ENCODE measurements at regions not wholly inside any gene's neighbourhood (a gene's known extent, or its start where the extent isn't known, plus 50 kb on each side); places are given as distances from the start of the nearest gene placed in this dataset.
"Not testable (repeated sequence)": the region's sequence is repeated elsewhere in the genome, so short reads cannot be mapped to it uniquely, and the experiment has no call there.

DNA sequence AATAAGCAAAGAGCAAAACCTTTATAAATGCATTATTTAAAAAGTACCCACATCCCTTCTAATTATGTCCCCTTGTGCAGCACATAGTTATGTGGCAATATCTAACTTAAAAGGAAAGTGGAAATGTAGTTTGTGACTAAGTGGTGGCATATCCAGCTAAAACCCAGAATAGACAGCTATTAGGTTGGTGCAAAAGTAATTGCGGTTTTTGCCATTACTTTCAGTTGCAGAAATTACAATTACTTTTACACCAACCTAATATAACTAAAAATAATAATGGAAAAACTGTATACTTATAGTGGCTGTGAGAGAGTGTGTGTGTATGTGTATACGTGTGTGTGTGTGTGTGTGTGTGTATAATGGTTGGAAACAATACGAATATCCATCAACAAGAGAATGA is 1108.1 kb upstream of the CNTN5 start:
- TF ChIP-seq, protein P1, sequence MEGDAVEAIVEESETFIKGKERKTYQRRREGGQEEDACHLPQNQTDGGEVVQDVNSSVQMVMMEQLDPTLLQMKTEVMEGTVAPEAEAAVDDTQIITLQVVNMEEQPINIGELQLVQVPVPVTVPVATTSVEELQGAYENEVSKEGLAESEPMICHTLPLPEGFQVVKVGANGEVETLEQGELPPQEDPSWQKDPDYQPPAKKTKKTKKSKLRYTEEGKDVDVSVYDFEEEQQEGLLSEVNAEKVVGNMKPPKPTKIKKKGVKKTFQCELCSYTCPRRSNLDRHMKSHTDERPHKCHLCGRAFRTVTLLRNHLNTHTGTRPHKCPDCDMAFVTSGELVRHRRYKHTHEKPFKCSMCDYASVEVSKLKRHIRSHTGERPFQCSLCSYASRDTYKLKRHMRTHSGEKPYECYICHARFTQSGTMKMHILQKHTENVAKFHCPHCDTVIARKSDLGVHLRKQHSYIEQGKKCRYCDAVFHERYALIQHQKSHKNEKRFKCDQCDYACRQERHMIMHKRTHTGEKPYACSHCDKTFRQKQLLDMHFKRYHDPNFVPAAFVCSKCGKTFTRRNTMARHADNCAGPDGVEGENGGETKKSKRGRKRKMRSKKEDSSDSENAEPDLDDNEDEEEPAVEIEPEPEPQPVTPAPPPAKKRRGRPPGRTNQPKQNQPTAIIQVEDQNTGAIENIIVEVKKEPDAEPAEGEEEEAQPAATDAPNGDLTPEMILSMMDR (IDR thresholded peaks at IDR 0.05; ENCODE audit: extremely low read depth, low read depth, low read length), result no peak
- Histone ChIP-seq H3K27me3 (ENCODE audit: insufficient read depth, low read length) (no peaks in the 10 kb centered on the region), H3K27ac (ENCODE audit: low read depth, low read length) (no peak overlapping the region), H3K79me2 (ENCODE audit: insufficient read depth, low read length) (no peaks in the 10 kb centered on the region), H3K4me2 (ENCODE audit: insufficient read depth, low read length) (no peak overlapping the region), H3K9me3 (ENCODE audit: low read depth, low read length) (no peaks in the 10 kb centered on the region), H3K36me3 (ENCODE audit: insufficient read depth, low read length) (no peaks in the 10 kb centered on the region), H3K4me3 (ENCODE audit: insufficient read depth, low read length) (no peak overlapping the region), H4K20me1 (ENCODE audit: insufficient read depth, low read length) (no peaks in the 10 kb centered on the region), H3K4me1 (ENCODE audit: insufficient read depth, low read length) (no peaks in the 10 kb centered on the region), H2AFZ (ENCODE audit: low read length) (no peak overlapping the region)
- DNase-seq (ENCODE audit: insufficient read length, low spot score, missing footprints), result no peak

GRCh38 chr11:97922933-97923332 is 1097.8 kb upstream of the CNTN5 start:
- H3K4me1 ChIP-seq (ENCODE audit: insufficient read depth, low read length); H3K4me3 ChIP-seq (ENCODE audit: insufficient read depth, low read length); H3K27me3 ChIP-seq (ENCODE audit: insufficient read depth, low read length); DNase-seq (ENCODE audit: insufficient read length, low spot score, missing footprints); H2AFZ ChIP-seq (ENCODE audit: low read length); H3K36me3 ChIP-seq (ENCODE audit: insufficient read depth, low read length); H3K27ac ChIP-seq (ENCODE audit: low read depth, low read length); H3K9me3 ChIP-seq (ENCODE audit: low read depth, low read length); H3K4me2 ChIP-seq (ENCODE audit: insufficient read depth, low read length); H4K20me1 ChIP-seq (ENCODE audit: insufficient read depth, low read length); H3K79me2 ChIP-seq (ENCODE audit: insufficient read depth, low read length): not testable (repeated sequence)

GRCh38 chr11:97934572-97935208 is 1086.1 kb upstream of the CNTN5 start:
- Histone ChIP-seq H3K36me3 (ENCODE audit: insufficient read depth, low read length) (no peaks in the 10 kb centered on the region), H4K20me1 (ENCODE audit: insufficient read depth, low read length) (no peaks in the 10 kb centered on the region), H3K79me2 (ENCODE audit: insufficient read depth, low read length) (no peaks in the 10 kb centered on the region), H3K9me3 (ENCODE audit: low read depth, low read length) (no peaks in the 10 kb centered on the region), H3K4me2 (ENCODE audit: insufficient read depth, low read length) (no peak overlapping the region), H3K27me3 (ENCODE audit: insufficient read depth, low read length) (no peaks in the 10 kb centered on the region), H3K27ac (ENCODE audit: low read depth, low read length) (no peak overlapping the region), H2AFZ (ENCODE audit: low read length) (no peak overlapping the region), H3K4me1 (ENCODE audit: insufficient read depth, low read length) (no peaks in the 10 kb centered on the region), H3K4me3 (ENCODE audit: insufficient read depth, low read length) (no peak overlapping the region)
- TF ChIP-seq, protein P1 (IDR thresholded peaks at IDR 0.05; ENCODE audit: extremely low read depth, low read depth, low read length), result no peak
- no peak for DNase-seq (ENCODE audit: insufficient read length, low spot score, missing footprints)

GRCh38 chr11:97937501-97937900 is 1083.2 kb upstream of the CNTN5 start:
- H3K36me3 ChIP-seq (ENCODE audit: insufficient read depth, low read length), result no peaks in the 10 kb centered on the region
- H3K4me1 ChIP-seq (ENCODE audit: insufficient read depth, low read length), result no peaks in the 10 kb centered on the region
- H3K79me2 ChIP-seq (ENCODE audit: insufficient read depth, low read length), result no peaks in the 10 kb centered on the region
- H3K27ac ChIP-seq (ENCODE audit: low read depth, low read length), result no peak overlapping the region
- no peak overlapping the region for H3K4me2 ChIP-seq (ENCODE audit: insufficient read depth, low read length)
- no peak overlapping the region for H2AFZ ChIP-seq (ENCODE audit: low read length)
- no peaks in the 10 kb centered on the region for H3K27me3 ChIP-seq (ENCODE audit: insufficient read depth, low read length)
- no peaks in the 10 kb centered on the region for H4K20me1 ChIP-seq (ENCODE audit: insufficient read depth, low read length)
- DNase-seq (ENCODE audit: insufficient read length, low spot score, missing footprints), result no peak
- TF ChIP-seq, protein P1 (IDR thresholded peaks at IDR 0.05; ENCODE audit: extremely low read depth, low read depth, low read length), result no peak
- no peak overlapping the region for H3K4me3 ChIP-seq (ENCODE audit: insufficient read depth, low read length)
- H3K9me3 ChIP-seq (ENCODE audit: low read depth, low read length), result no peaks in the 10 kb centered on the region

All from osteoblast (primary cell).